ENCODE measurements at regions not wholly inside any gene's neighbourhood (a gene's known extent, or its start where the extent isn't known, plus 50 kb on each side); places are given as distances from the start of the nearest gene placed in this dataset.

DNA sequence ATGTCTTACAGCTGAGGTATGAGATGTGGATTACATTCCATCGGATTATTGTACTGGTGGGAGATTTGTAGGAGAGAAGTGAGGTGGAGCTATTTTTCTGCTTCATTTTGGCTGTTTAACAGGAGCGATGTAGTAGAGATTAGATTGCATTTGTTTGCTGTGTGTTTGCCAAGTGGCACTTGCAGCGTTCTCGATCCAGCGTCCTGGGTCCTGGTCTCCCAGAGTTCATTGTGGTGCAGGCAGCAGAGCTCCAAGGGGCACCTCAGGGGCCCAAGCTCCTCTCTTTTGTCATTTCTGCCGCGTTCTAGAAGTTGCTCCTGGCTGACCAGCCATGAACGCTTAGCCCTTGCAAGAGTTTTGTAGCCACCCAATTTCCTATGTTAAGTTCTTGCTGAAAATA, 210.1 kb upstream of the APCDD1 start:
- no peak overlapping the region for H3K9ac ChIP-seq (ENCODE audit: insufficient read length, low read depth)
- no peak overlapping the region for H3K4me3 ChIP-seq (ENCODE audit: insufficient read length, low read depth)
- no peak for DNase-seq (ENCODE audit: low read depth, low spot score)
- no peak for TF ChIP-seq SUZ12 (IDR thresholded peaks at IDR 0.05; ENCODE audit: extremely low read depth, insufficient read depth, insufficient read length)
- TF ChIP-seq YY1 (IDR thresholded peaks at IDR 0.05; ENCODE audit: insufficient read depth, insufficient read length) = no peak
- TF ChIP-seq ZNF274 (IDR thresholded peaks at IDR 0.05; ENCODE audit: low read depth, low read length) = no peak
- no peaks in the 10 kb centered on the region for H3K4me1 ChIP-seq (ENCODE audit: insufficient read depth, insufficient read length)
- H3K36me3 ChIP-seq (ENCODE audit: insufficient read depth, insufficient read length, low read length) = no peaks in the 10 kb centered on the region
- H3K27me3 ChIP-seq (ENCODE audit: insufficient read depth, insufficient read length) = no peaks in the 10 kb centered on the region
- H3K9me3 ChIP-seq (ENCODE audit: insufficient read depth, low read length) = no peaks in the 10 kb centered on the region

- Histone ChIP-seq H3K36me3 (ENCODE audit: insufficient read depth, insufficient read length, low read length) (no peaks in the 10 kb centered on the region), H3K27me3 (ENCODE audit: insufficient read depth, insufficient read length) (no peaks in the 10 kb centered on the region), H3K9ac (ENCODE audit: insufficient read length, low read depth) (no peak overlapping the region), H3K4me3 (ENCODE audit: insufficient read length, low read depth) (no peak overlapping the region), H3K9me3 (ENCODE audit: insufficient read depth, low read length) (no peaks in the 10 kb centered on the region), H3K4me1 (ENCODE audit: insufficient read depth, insufficient read length) (no peaks in the 10 kb centered on the region)
- TF ChIP-seq YY1 (IDR thresholded peaks at IDR 0.05; ENCODE audit: insufficient read depth, insufficient read length) (no peak), SUZ12 (IDR thresholded peaks at IDR 0.05; ENCODE audit: extremely low read depth, insufficient read depth, insufficient read length) (no peak), ZNF274 (IDR thresholded peaks at IDR 0.05; ENCODE audit: low read depth, low read length) (no peak)
- DNase-seq (ENCODE audit: low read depth, low spot score) = no peak
Observed at GRCh38 chr18:10245031-10245845, 209.2 kb upstream of the APCDD1 start.

DNA sequence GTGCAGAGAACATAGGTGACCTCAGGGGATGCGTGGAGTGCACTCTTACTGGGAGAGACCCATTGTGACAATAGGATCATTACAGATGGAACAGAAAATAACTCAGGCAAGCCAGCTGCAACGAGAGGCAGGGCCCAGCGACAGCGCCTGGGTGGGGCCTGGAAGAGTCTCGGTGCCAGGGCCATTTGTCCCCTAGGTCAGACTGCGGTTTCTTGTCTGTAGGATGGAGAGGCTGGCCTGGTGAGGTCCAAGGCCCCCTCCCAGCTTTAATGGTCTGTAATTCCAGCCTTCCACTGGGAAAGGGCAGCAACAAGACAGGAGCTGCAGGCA, 208.6 kb upstream of the APCDD1 start:
- no peaks in the 10 kb centered on the region for H3K4me1 ChIP-seq (ENCODE audit: insufficient read depth, insufficient read length)
- H3K36me3 ChIP-seq (ENCODE audit: insufficient read depth, insufficient read length, low read length) = no peaks in the 10 kb centered on the region
- H3K9me3 ChIP-seq (ENCODE audit: insufficient read depth, low read length) = no peaks in the 10 kb centered on the region
- H3K4me3 ChIP-seq (ENCODE audit: insufficient read length, low read depth) = no peak overlapping the region
- no peaks in the 10 kb centered on the region for H3K27me3 ChIP-seq (ENCODE audit: insufficient read depth, insufficient read length)
- no peak for DNase-seq (ENCODE audit: low read depth, low spot score)
- TF ChIP-seq SUZ12 (IDR thresholded peaks at IDR 0.05; ENCODE audit: extremely low read depth, insufficient read depth, insufficient read length) (no peak), ZNF274 (IDR thresholded peaks at IDR 0.05; ENCODE audit: low read depth, low read length) (no peak), YY1 (IDR thresholded peaks at IDR 0.05; ENCODE audit: insufficient read depth, insufficient read length) (no peak)
- H3K9ac ChIP-seq (ENCODE audit: insufficient read length, low read depth) = no peak overlapping the region

- TF ChIP-seq ZNF274 (IDR thresholded peaks at IDR 0.05; ENCODE audit: low read depth, low read length) (no peak), YY1 (IDR thresholded peaks at IDR 0.05; ENCODE audit: insufficient read depth, insufficient read length) (no peak), SUZ12 (IDR thresholded peaks at IDR 0.05; ENCODE audit: extremely low read depth, insufficient read depth, insufficient read length) (no peak)
- no peaks in the 10 kb centered on the region for H3K4me1 ChIP-seq (ENCODE audit: insufficient read depth, insufficient read length)
- H3K9me3 ChIP-seq (ENCODE audit: insufficient read depth, low read length) = no peaks in the 10 kb centered on the region
- H3K27me3 ChIP-seq (ENCODE audit: insufficient read depth, insufficient read length) = no peaks in the 10 kb centered on the region
- no peak overlapping the region for H3K9ac ChIP-seq (ENCODE audit: insufficient read length, low read depth)
- no peak for DNase-seq (ENCODE audit: low read depth, low spot score)
- no peak overlapping the region for H3K4me3 ChIP-seq (ENCODE audit: insufficient read length, low read depth)
- H3K36me3 ChIP-seq (ENCODE audit: insufficient read depth, insufficient read length, low read length) = no peaks in the 10 kb centered on the region
Observed at GRCh38 chr18:10247021-10247741, 207.3 kb upstream of the APCDD1 start.

DNA sequence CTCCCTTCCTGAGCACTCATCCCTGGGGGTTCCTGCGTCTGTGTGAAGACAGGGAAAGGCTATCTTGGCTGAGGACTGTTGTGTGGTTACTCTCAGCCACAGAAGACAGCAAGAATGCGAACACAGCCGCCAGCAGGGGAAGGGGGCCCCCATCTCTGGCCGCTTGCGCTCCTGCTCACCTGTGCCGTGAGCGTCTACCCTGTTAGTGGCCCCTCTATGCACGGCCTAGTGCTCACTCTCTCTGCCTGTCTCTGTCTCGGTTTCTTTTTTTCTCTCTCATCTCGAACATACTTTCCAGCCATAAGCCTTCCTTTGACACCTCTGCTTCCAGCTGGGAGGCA, 206.7 kb upstream of the APCDD1 start:
- no peaks in the 10 kb centered on the region for H3K4me1 ChIP-seq (ENCODE audit: insufficient read depth, insufficient read length)
- H3K9me3 ChIP-seq (ENCODE audit: insufficient read depth, low read length) = no peaks in the 10 kb centered on the region
- no peak for DNase-seq (ENCODE audit: low read depth, low spot score)
- H3K27me3 ChIP-seq (ENCODE audit: insufficient read depth, insufficient read length) = no peaks in the 10 kb centered on the region
- TF ChIP-seq ZNF274 (IDR thresholded peaks at IDR 0.05; ENCODE audit: low read depth, low read length) (no peak), YY1 (IDR thresholded peaks at IDR 0.05; ENCODE audit: insufficient read depth, insufficient read length) (no peak), SUZ12 (IDR thresholded peaks at IDR 0.05; ENCODE audit: extremely low read depth, insufficient read depth, insufficient read length) (no peak)
- H3K9ac ChIP-seq (ENCODE audit: insufficient read length, low read depth) = no peak overlapping the region
- H3K4me3 ChIP-seq (ENCODE audit: insufficient read length, low read depth) = no peak overlapping the region
- H3K36me3 ChIP-seq (ENCODE audit: insufficient read depth, insufficient read length, low read length) = no peaks in the 10 kb centered on the region

- Histone ChIP-seq H3K36me3 (ENCODE audit: insufficient read depth, insufficient read length, low read length) (no peaks in the 10 kb centered on the region), H3K4me1 (ENCODE audit: insufficient read depth, insufficient read length) (no peaks in the 10 kb centered on the region), H3K27me3 (ENCODE audit: insufficient read depth, insufficient read length) (no peaks in the 10 kb centered on the region), H3K9me3 (ENCODE audit: insufficient read depth, low read length) (no peaks in the 10 kb centered on the region), H3K4me3 (ENCODE audit: insufficient read length, low read depth) (no peak overlapping the region), H3K9ac (ENCODE audit: insufficient read length, low read depth) (no peak overlapping the region)
- TF ChIP-seq ZNF274 (IDR thresholded peaks at IDR 0.05; ENCODE audit: low read depth, low read length) = no peak
- no peak for TF ChIP-seq YY1 (IDR thresholded peaks at IDR 0.05; ENCODE audit: insufficient read depth, insufficient read length)
- no peak for TF ChIP-seq SUZ12 (IDR thresholded peaks at IDR 0.05; ENCODE audit: extremely low read depth, insufficient read depth, insufficient read length)
- DNase-seq (ENCODE audit: low read depth, low spot score) = no peak
Observed at GRCh38 chr18:10248738-10249137, 205.7 kb upstream of the APCDD1 start.

DNA sequence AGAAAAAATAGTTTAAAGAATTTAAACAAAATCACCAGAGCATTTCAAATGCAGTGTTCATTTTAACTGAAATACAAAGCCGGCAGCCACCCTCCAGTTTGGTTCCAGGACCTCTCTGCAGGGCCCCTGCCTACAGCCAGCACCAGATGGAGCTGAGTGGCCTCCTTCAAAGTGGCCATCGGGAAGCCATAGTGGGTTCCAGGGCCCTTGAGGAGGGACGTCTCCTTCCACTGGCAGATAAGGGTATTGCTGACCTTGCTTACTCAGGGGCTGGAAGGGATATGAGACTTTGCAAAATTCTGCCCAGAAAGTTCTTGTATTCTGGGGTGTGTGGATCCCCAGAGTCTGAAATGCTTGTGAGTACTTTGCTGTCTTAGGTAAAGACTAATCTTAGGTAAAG, 205.2 kb upstream of the APCDD1 start:
- DNase-seq (ENCODE audit: low read depth, low spot score) = no peak
- Histone ChIP-seq H3K36me3 (ENCODE audit: insufficient read depth, insufficient read length, low read length) (no peaks in the 10 kb centered on the region), H3K9me3 (ENCODE audit: insufficient read depth, low read length) (no peaks in the 10 kb centered on the region), H3K27me3 (ENCODE audit: insufficient read depth, insufficient read length) (no peaks in the 10 kb centered on the region), H3K4me3 (ENCODE audit: insufficient read length, low read depth) (no peak overlapping the region), H3K4me1 (ENCODE audit: insufficient read depth, insufficient read length) (no peaks in the 10 kb centered on the region), H3K9ac (ENCODE audit: insufficient read length, low read depth) (no peak overlapping the region)
- no peak for TF ChIP-seq SUZ12 (IDR thresholded peaks at IDR 0.05; ENCODE audit: extremely low read depth, insufficient read depth, insufficient read length)
- TF ChIP-seq ZNF274 (IDR thresholded peaks at IDR 0.05; ENCODE audit: low read depth, low read length) = no peak
- TF ChIP-seq YY1 (IDR thresholded peaks at IDR 0.05; ENCODE audit: insufficient read depth, insufficient read length) = no peak
